ENCODE measurements at regions not wholly inside any gene's neighbourhood (a gene's known extent, or its start where the extent isn't known, plus 50 kb on each side); places are given as distances from the start of the nearest gene placed in this dataset.

GRCh38 chr6:126181890-126182289 is 158.0 kb upstream of the CENPW start:
- Histone ChIP-seq H3K9ac (ENCODE audit: insufficient read depth in 1 of 2, low read depth in 2 of 2, low read length in 2 of 2) (no peak overlapping the region), H3K9me3 (replicated peaks; ENCODE audit: control insufficient read depth, insufficient read depth, low read depth, low read length) (no peaks in the 10 kb centered on the region), H3K27ac (ENCODE audit: extremely low read depth, low read depth, low read length) (no peak overlapping the region), H3K9me1 (ENCODE audit: control insufficient read depth, insufficient read depth, low read length) (no peaks in the 10 kb centered on the region), H3K4me2 (ENCODE audit: insufficient read depth, low read length) (no peak overlapping the region), H3K27me3 (ENCODE audit: control insufficient read depth in 2 of 2, insufficient read depth in 2 of 2, low read length in 2 of 2) (no peaks in the 10 kb centered on the region), H3K4me1 (replicated peaks in 1 of 2; ENCODE audit: control insufficient read depth in 2 of 2, insufficient read depth in 2 of 2, low read length in 2 of 2) (no peaks in the 10 kb centered on the region), H3K36me3 (ENCODE audit: control insufficient read depth, insufficient read depth, low read length) (no peaks in the 10 kb centered on the region), H3K79me2 (ENCODE audit: control insufficient read depth, insufficient read depth, low read length) (no peaks in the 10 kb centered on the region), H3K4me3 (no peak overlapping the region), H2AFZ (ENCODE audit: low read depth, low read length) (no peak overlapping the region), H4K20me1 (replicated peaks; ENCODE audit: control insufficient read depth, insufficient read depth, low read length) (no peaks in the 10 kb centered on the region)
- ChIA-PET POLR2A (no interaction called here), CTCF (ENCODE audit: low intra/inter-chr PET ratio) (no interaction called here)
- FAIRE-seq (no peak), DNase-seq (ENCODE audit: extremely low read depth in 1 of 4, low spot score in 3 of 4) (no peak), ATAC-seq (no peak)
- no peak for TF ChIP-seq MIER1 (IDR thresholded peaks at IDR 0.05; ENCODE audit: low read depth)
- TF ChIP-seq TEAD4 (IDR thresholded peaks at IDR 0.05; ENCODE audit: low read length) = no peak
- TF ChIP-seq TEAD4 (CRISPR knock-in tag; IDR thresholded peaks at IDR 0.05; ENCODE audit: borderline replicate concordance) = no peak
- in situ Hi-C loops (cut with MboI) (no loop called here), intact Hi-C loops (cut with micrococcal nuclease) (no loop called here)
- WGBS (ENCODE audit: insufficient coverage, low coverage, missing lambda C conversion rate) = 40% methylated on average over 3 of the region's 3 CpGs
- BruUV-seq (replicated peaks) = no TSS peak

DNA sequence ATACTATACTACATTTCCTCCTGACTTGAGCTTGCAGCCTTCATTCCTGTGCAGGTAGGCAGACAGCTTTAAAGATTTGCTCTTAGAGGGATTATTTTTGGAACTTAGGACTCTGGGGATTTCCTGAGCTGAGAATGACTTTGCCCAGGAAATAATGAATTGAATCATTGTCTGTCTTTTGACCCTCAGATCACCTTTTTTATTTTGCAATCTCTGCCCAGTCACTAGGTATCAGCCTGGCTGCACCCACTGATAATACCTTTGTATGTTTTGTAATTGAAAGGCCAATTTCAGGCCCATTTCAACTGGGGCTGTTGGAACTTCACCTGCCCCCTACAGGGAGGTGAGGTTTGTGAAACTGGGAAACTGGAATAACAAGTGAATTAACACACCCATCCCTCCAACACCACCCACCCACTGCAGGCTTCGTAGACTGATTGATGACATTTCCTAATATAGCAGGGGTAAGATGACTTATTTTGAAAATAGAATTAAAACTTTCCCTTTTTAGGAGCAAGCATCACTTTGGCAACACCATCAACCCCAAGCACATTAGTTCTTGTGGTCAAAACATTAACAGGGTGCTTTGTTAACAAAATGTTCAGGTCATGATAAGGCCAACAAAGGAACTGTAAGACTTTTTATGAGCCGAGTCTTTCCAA is 157.1 kb upstream of the CENPW start:
- Histone ChIP-seq H3K4me3 (no peak overlapping the region), H3K36me3 (ENCODE audit: control insufficient read depth, insufficient read depth, low read length) (no peaks in the 10 kb centered on the region), H3K4me2 (ENCODE audit: insufficient read depth, low read length) (no peak overlapping the region), H3K4me1 (replicated peaks in 1 of 2; ENCODE audit: control insufficient read depth in 2 of 2, insufficient read depth in 2 of 2, low read length in 2 of 2) (no peaks in the 10 kb centered on the region), H3K79me2 (ENCODE audit: control insufficient read depth, insufficient read depth, low read length) (no peaks in the 10 kb centered on the region), H3K9me1 (ENCODE audit: control insufficient read depth, insufficient read depth, low read length) (no peaks in the 10 kb centered on the region), H4K20me1 (replicated peaks; ENCODE audit: control insufficient read depth, insufficient read depth, low read length) (no peaks in the 10 kb centered on the region), H3K27me3 (ENCODE audit: control insufficient read depth in 2 of 2, insufficient read depth in 2 of 2, low read length in 2 of 2) (no peaks in the 10 kb centered on the region), H3K9me3 (replicated peaks; ENCODE audit: control insufficient read depth, insufficient read depth, low read depth, low read length) (no peaks in the 10 kb centered on the region), H3K9ac (ENCODE audit: insufficient read depth in 1 of 2, low read depth in 2 of 2, low read length in 2 of 2) (no peak overlapping the region), H3K27ac (ENCODE audit: extremely low read depth, low read depth, low read length) (no peak overlapping the region), H2AFZ (ENCODE audit: low read depth, low read length) (no peak overlapping the region)
- BruUV-seq (replicated peaks) = no TSS peak
- intact Hi-C loops (cut with micrococcal nuclease) (no loop called here), in situ Hi-C loops (cut with MboI) (no loop called here)
- no peak for DNase-seq (ENCODE audit: extremely low read depth in 1 of 4, low spot score in 3 of 4)
- POLR2A ChIA-PET = no interaction called here
- no peak; the same call in 1 of the 3 replicates for ATAC-seq
- CTCF ChIA-PET (ENCODE audit: low intra/inter-chr PET ratio) = interaction anchor here (0.6 kb wide), 1 partner anchor 627 kb away, joined by 3 read pairs; no protein-coding TSS in a partner anchor
- 49% methylated on average over 2 of the region's 2 CpGs for WGBS (ENCODE audit: insufficient coverage, low coverage, missing lambda C conversion rate)
- TF ChIP-seq TBL1XR1 (IDR thresholded peaks at IDR 0.05; ENCODE audit: low read length in 2 of 2) (no peak), ZFP1 (CRISPR knock-in tag; IDR thresholded peaks at IDR 0.05) (no peak), MTA1 (IDR thresholded peaks at IDR 0.05; ENCODE audit: borderline replicate concordance) (no peak), HLTF (IDR thresholded peaks at IDR 0.05) (no peak), ELF1 (tag; IDR thresholded peaks at IDR 0.05) (no peak), TCF3 (CRISPR knock-in tag; IDR thresholded peaks at IDR 0.05) (peak; percentile 51)
- TF ChIP-seq, protein P1, sequence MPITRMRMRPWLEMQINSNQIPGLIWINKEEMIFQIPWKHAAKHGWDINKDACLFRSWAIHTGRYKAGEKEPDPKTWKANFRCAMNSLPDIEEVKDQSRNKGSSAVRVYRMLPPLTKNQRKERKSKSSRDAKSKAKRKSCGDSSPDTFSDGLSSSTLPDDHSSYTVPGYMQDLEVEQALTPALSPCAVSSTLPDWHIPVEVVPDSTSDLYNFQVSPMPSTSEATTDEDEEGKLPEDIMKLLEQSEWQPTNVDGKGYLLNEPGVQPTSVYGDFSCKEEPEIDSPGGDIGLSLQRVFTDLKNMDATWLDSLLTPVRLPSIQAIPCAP (CRISPR knock-in tag; IDR thresholded peaks at IDR 0.05; ENCODE audit: borderline replicate concordance) = no peak
- FAIRE-seq = no peak
